ENCODE measurements at regions not wholly inside any gene's neighbourhood (a gene's known extent, or its start where the extent isn't known, plus 50 kb on each side); places are given as distances from the start of the nearest gene placed in this dataset.

DNA sequence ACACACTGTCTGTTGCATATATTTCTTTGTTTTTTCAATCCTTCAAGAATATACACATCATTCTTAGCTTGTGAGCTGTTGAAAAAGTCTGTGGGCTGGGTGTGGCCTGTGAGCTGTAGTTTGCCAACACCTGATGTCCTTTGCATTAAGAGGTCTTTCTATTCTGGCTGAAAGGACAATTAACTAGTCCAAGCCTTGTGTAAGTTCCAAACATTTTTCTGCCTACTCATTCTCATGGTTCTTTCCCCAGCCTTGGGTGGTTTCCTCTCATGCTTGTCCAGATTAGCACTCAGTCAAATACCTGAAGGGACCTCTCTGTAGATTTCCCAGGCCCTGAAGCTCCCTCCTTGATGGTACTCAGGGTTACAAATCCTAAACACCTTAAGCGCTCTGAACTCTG is 57.8 kb upstream of the NABP1 start:
- TF ChIP-seq, protein P1, sequence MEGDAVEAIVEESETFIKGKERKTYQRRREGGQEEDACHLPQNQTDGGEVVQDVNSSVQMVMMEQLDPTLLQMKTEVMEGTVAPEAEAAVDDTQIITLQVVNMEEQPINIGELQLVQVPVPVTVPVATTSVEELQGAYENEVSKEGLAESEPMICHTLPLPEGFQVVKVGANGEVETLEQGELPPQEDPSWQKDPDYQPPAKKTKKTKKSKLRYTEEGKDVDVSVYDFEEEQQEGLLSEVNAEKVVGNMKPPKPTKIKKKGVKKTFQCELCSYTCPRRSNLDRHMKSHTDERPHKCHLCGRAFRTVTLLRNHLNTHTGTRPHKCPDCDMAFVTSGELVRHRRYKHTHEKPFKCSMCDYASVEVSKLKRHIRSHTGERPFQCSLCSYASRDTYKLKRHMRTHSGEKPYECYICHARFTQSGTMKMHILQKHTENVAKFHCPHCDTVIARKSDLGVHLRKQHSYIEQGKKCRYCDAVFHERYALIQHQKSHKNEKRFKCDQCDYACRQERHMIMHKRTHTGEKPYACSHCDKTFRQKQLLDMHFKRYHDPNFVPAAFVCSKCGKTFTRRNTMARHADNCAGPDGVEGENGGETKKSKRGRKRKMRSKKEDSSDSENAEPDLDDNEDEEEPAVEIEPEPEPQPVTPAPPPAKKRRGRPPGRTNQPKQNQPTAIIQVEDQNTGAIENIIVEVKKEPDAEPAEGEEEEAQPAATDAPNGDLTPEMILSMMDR (IDR thresholded peaks at IDR 0.05; ENCODE audit: extremely low read depth in 1 of 2, insufficient read depth in 1 of 2, low read depth in 1 of 2, low read length in 2 of 2), result no peak
- TF ChIP-seq EZH2 (IDR thresholded peaks at IDR 0.05; ENCODE audit: borderline replicate concordance, low read depth, low read length, severe bottlenecking), result no peak
- no peak for TF ChIP-seq POLR2AphosphoS5 (IDR thresholded peaks at IDR 0.05; ENCODE audit: insufficient read depth, low read depth, low read length)
- TF ChIP-seq, protein P2, sequence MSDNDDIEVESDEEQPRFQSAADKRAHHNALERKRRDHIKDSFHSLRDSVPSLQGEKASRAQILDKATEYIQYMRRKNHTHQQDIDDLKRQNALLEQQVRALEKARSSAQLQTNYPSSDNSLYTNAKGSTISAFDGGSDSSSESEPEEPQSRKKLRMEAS (IDR thresholded peaks at IDR 0.05; ENCODE audit: insufficient read depth, insufficient read length), result no peak
- TF ChIP-seq POLR2A (IDR thresholded peaks at IDR 0.05; ENCODE audit: low read depth, low read length), result no peak

Data from endothelial cell of umbilical vein (primary cell).